Heart left ventricle (tissue), 13 donors: ENCODE measurements at regions not wholly inside any gene's neighbourhood (a gene's known extent, or its start where the extent isn't known, plus 50 kb on each side); places are given as distances from the start of the nearest gene placed in this dataset.

Experiments used
- CTCF ChIP-seq, 12 donors: fragments of 200-600 bp; sonication (generic) in 4 of 12; IDR thresholded peaks; one replicate each; pipeline versions ENCODE4 v1.5.0 to v1.8.0; 2018 to 2022; ENCODE audit warnings: antibody characterized with exemption in 12 of 12, mild to moderate bottlenecking in 5 of 12
- POLR2A ChIP-seq, 2 donors: fragments of 450-650 bp; IDR thresholded peaks; one replicate each; pipeline ENCODE4 v1.6.1; 2017; ENCODE audit warnings: antibody characterized with exemption in 2 of 2, mild to moderate bottlenecking in 2 of 2, moderate library complexity in 2 of 2
- donor health status: ischemic (EF 13 %, LVEDD 7.1; RV severe dilation, severe dysfunction).
- donor health status: DM: no; HTN: yes; CAD: no.
- donor health status: DM: no; HTN: no; CAD: no.
- donor health status: ischemic (EF 25% LVEDD 6.9; RV normal size, moderate dysfunction).
- donor health status: ischemic (EF 25% LVEDD 5.7; RV mildly dilated, moderate dysfunction).
- donor health status: ischemic (EF 35%, LVEDD 5.7; RV mildly dilated, moderate dysfunction).
- donor health status: nonischemic (EF 11% LVEDD 7.7; RV severe dilation, severe dysfunction).
- donor health status: DM: yes; HTN: yes; CAD: no.
- donor health status: PGD.
- donor health status: ischemic (EF 29% LVEDD 5.4; RV normal size, mild dysfunction).
- donor health status: nonischemic (EF 23%, LVEDD 6.1; RV moderate dilation, normal function).

GRCh38 chr2:172329416-172329773, 98.0 kb upstream of the ITGA6 start:
- no peak for TF ChIP-seq CTCF (IDR thresholded peaks at IDR 0.05)
- no peak for TF ChIP-seq POLR2A (IDR thresholded peaks at IDR 0.05)
